H9 (cell line): ENCODE measurements at regions not wholly inside any gene's neighbourhood (a gene's known extent, or its start where the extent isn't known, plus 50 kb on each side); places are given as distances from the start of the nearest gene placed in this dataset.

Experiments used
- DNase-seq: peaks from one replicate; pipeline ENCODE4 v3.0.0-alpha.2; 2017
- H2AFZ ChIP-seq: one replicate; pipeline ENCODE4 v1.6.1; 2013; ENCODE audit warnings: mild to moderate bottlenecking, low read length, control low read depth, moderate library complexity
- H2AK5ac ChIP-seq: 2 replicates; pipeline ENCODE4 v1.6.1; 2013; ENCODE audit warnings: low read length, control low read depth, mixed read lengths; ENCODE audit not compliant: insufficient read length
- H2BK120ac ChIP-seq: one replicate; pipeline ENCODE4 v1.6.1; 2013; ENCODE audit warnings: low read depth, mild to moderate bottlenecking, low read length, control low read depth, inconsistent platforms; ENCODE audit not compliant: poor library complexity, severe bottlenecking
- H2BK12ac ChIP-seq: 2 replicates; pipeline ENCODE4 v1.6.1; 2013; ENCODE audit warnings: low read length, control low read depth, mixed read lengths, low read depth; ENCODE audit not compliant: insufficient read length
- H2BK15ac ChIP-seq: 2 replicates; pipeline ENCODE4 v1.6.1; 2013; ENCODE audit warnings: low read depth, low read length, control low read depth
- H2BK20ac ChIP-seq: one replicate; pipeline ENCODE4 v1.6.1; 2013; ENCODE audit warnings: low read depth, mild to moderate bottlenecking, low read length, control low read depth, inconsistent platforms; ENCODE audit not compliant: poor library complexity, severe bottlenecking
- H2BK5ac ChIP-seq: 2 replicates; pipeline ENCODE4 v1.6.1; 2013; ENCODE audit warnings: low read length, control low read depth, mixed read lengths; ENCODE audit not compliant: insufficient read length
- H3K14ac ChIP-seq: 2 replicates; pipeline ENCODE4 v1.6.1; 2013; ENCODE audit warnings: low read length, control low read depth; ENCODE audit not compliant: insufficient read depth
- H3K18ac ChIP-seq: 2 replicates; pipeline ENCODE4 v1.6.1; 2013; ENCODE audit warnings: low read depth, mild to moderate bottlenecking, mixed read lengths, low read length, control low read depth; ENCODE audit not compliant: insufficient read length
- H3K23ac ChIP-seq: 2 replicates; pipeline ENCODE4 v1.6.1; 2013; ENCODE audit warnings: low read length, control low read depth, mixed read lengths, low read depth; ENCODE audit not compliant: insufficient read length
- H3K23me2 ChIP-seq: 2 replicates; pipeline ENCODE4 v1.6.1; 2013; ENCODE audit warnings: low read depth, mild to moderate bottlenecking, mixed read lengths, low read length, control low read depth; ENCODE audit not compliant: insufficient read length, poor library complexity, severe bottlenecking
- H3K27ac ChIP-seq: 2 replicates; pipeline ENCODE4 v1.5.1; 2013; ENCODE audit warnings: low read length, control low read depth, mixed read lengths, low read depth; ENCODE audit not compliant: insufficient read length
- H3K27me3 ChIP-seq: 2 replicates; pipeline ENCODE4 v1.6.1; 2013; ENCODE audit warnings: low read length, control low read depth, inconsistent platforms; ENCODE audit not compliant: insufficient read depth
- H3K4ac ChIP-seq: 2 replicates; pipeline ENCODE4 v1.6.1; 2013; ENCODE audit warnings: low read depth, mild to moderate bottlenecking, control low read depth, inconsistent platforms, low read length, moderate library complexity
- H3K4me1 ChIP-seq: 2 replicates; pipeline ENCODE4 v1.6.1; 2013; ENCODE audit warnings: low read length, control low read depth, inconsistent platforms; ENCODE audit not compliant: insufficient read depth
- H3K4me2 ChIP-seq: 2 replicates; pipeline ENCODE4 v1.6.1; 2013; ENCODE audit warnings: low read length, control low read depth, mixed read lengths; ENCODE audit not compliant: insufficient read length, insufficient read depth
- H3K56ac ChIP-seq: 2 replicates; pipeline ENCODE4 v1.6.1; 2013; ENCODE audit warnings: low read depth, mild to moderate bottlenecking, mixed read lengths, low read length, control low read depth; ENCODE audit not compliant: insufficient read length
- H3K79me1 ChIP-seq: 2 replicates; pipeline ENCODE4 v1.6.1; 2013; ENCODE audit warnings: low read depth, mild to moderate bottlenecking, moderate library complexity, low read length, control low read depth, inconsistent platforms; ENCODE audit not compliant: insufficient read depth, poor library complexity, severe bottlenecking
- H3K79me2 ChIP-seq: 2 replicates; pipeline ENCODE4 v1.6.1; 2013; ENCODE audit warnings: low read length, control low read depth, inconsistent platforms; ENCODE audit not compliant: insufficient read depth
- H3K9ac ChIP-seq: 2 replicates; pipeline ENCODE4 v1.6.1; 2013; ENCODE audit warnings: low read length, control low read depth, mixed read lengths; ENCODE audit not compliant: insufficient read length; ENCODE audit errors: extremely low read depth
- H3K9me3 ChIP-seq: one replicate; pipeline ENCODE4 v1.6.1; 2013; ENCODE audit warnings: low read depth, low read length, inconsistent platforms; ENCODE audit not compliant: control insufficient read depth
- H3T11ph ChIP-seq: one replicate; pipeline ENCODE4 v1.6.1; 2013; ENCODE audit warnings: mild to moderate bottlenecking, low read length, control low read depth, inconsistent platforms
- H4K20me1 ChIP-seq: one replicate; pipeline ENCODE4 v1.6.1; 2013; ENCODE audit not compliant: control insufficient read depth, insufficient read length, insufficient read depth
- H4K5ac ChIP-seq: 2 replicates; pipeline ENCODE4 v1.6.1; 2013; ENCODE audit warnings: low read depth, mild to moderate bottlenecking, mixed read lengths, low read length, control low read depth; ENCODE audit not compliant: insufficient read length
- H4K8ac ChIP-seq: replicated peaks from 2 replicates; pipeline ENCODE4 v1.6.1; 2013; ENCODE audit warnings: low read length, control low read depth, mixed read lengths, low read depth; ENCODE audit not compliant: insufficient read length
- H4K91ac ChIP-seq: 2 replicates; pipeline ENCODE4 v1.6.1; 2013; ENCODE audit warnings: low read depth, mild to moderate bottlenecking, moderate library complexity, mixed read lengths, low read length, control low read depth; ENCODE audit not compliant: insufficient read length
- H3K27ac Mint-ChIP-seq, 3 experiments: 2 replicates in 2 of 3; 3 replicates in 1 of 3; pipeline ENCODE4 v1.8.0; 2020 to 2021; ENCODE audit warnings: mixed read lengths in 3 of 3, mild to moderate bottlenecking in 1 of 3, moderate library complexity in 1 of 3
- H3K27me3 Mint-ChIP-seq: 2 replicates; pipeline ENCODE4 v1.8.0; 2021; ENCODE audit warnings: low read depth, mild to moderate bottlenecking, moderate library complexity, mixed read lengths
- H3K36me3 Mint-ChIP-seq, 3 experiments: 2 replicates in 2 of 3; 3 replicates in 1 of 3; pipeline ENCODE4 v1.8.0; 2020 to 2021; ENCODE audit warnings: low read depth in 3 of 3, mixed read lengths in 3 of 3; ENCODE audit not compliant: insufficient read depth in 1 of 3
- H3K4me1 Mint-ChIP-seq, 2 experiments: 2 replicates each; pipeline ENCODE4 v1.8.0; 2020; ENCODE audit warnings: mixed read lengths in 2 of 2
- H3K4me3 Mint-ChIP-seq, 2 experiments: 2 replicates in 1 of 2; 3 replicates in 1 of 2; pipeline ENCODE4 v1.8.0; 2020 to 2021; ENCODE audit warnings: mild to moderate bottlenecking in 2 of 2, mixed read lengths in 2 of 2, moderate library complexity in 1 of 2
- H3K9me3 Mint-ChIP-seq, 2 experiments: 2 replicates in 1 of 2; 3 replicates in 1 of 2; pipeline ENCODE4 v1.8.0; 2020; ENCODE audit warnings: mild to moderate bottlenecking in 2 of 2, mixed read lengths in 2 of 2, moderate library complexity in 1 of 2
- CTCF ChIP-seq: fragments of 200-600 bp; sonication (generic); conservative IDR thresholded peaks from 3 replicates; pipeline ENCODE4 v1.8.0; 2021; ENCODE audit warnings: antibody characterized with exemption, mild to moderate bottlenecking
- WGBS: extraction: QIAGEN DNeasy Blood & Tissue Kit; methylation state at CpG from one replicate; pipeline ENCODE4 v1.1.7; 2013; ENCODE audit warnings: missing lambda C conversion rate, low lambda C conversion rate, mixed read lengths; ENCODE audit not compliant: insufficient read length; ENCODE audit errors: extremely low coverage; 5-methylcytosine and 5-hydroxymethylcytosine counted together

GRCh38 chr1:79613046-79613445 lies 606.5 kb upstream of the ADGRL4 start:
- Histone ChIP-seq H3K79me2 (no peaks in the 10 kb centered on the region), H2BK20ac (no peak overlapping the region), H3K9ac (no peak overlapping the region), H3K14ac (no peak overlapping the region), H4K91ac (no peak overlapping the region), H2BK12ac (no peak overlapping the region), H2BK5ac (no peak overlapping the region), H3K4me1 (no peaks in the 10 kb centered on the region), H4K20me1 (no peaks in the 10 kb centered on the region), H2BK15ac (no peak overlapping the region), H2BK120ac (no peak overlapping the region), H3K27ac (no peak overlapping the region), H3K9me3 (no peaks in the 10 kb centered on the region), H3K23me2 (no peaks in the 10 kb centered on the region), H3K4me2 (no peak overlapping the region), H3T11ph (no peak overlapping the region), H3K23ac (no peak overlapping the region), H2AK5ac (no peak overlapping the region), H3K4ac (no peak overlapping the region), H3K27me3 (no peaks in the 10 kb centered on the region), H4K8ac (no peak overlapping the region), H4K5ac (no peak overlapping the region), H3K79me1 (no peaks in the 10 kb centered on the region), H2AFZ (no peak overlapping the region), H3K56ac (no peak overlapping the region), H3K18ac (no peak overlapping the region)
- no peak for TF ChIP-seq CTCF
- no peak for DNase-seq
- Mint-ChIP-seq H3K27me3 (no peaks in the 10 kb centered on the region), H3K9me3 (peaks cover 0 to 3% of the 10 kb centered on the region in 2 experiments; a peak in 2 of 5 replicates), H3K27ac (no peak overlapping the region), H3K4me1 (no peaks in the 10 kb centered on the region), H3K4me3 (no peak overlapping the region), H3K36me3 (peaks cover 0 to 2% (median 0%) of the 10 kb centered on the region in 3 experiments; a peak in 1 of 7 replicates)
- no CpG with 5 or more reads among the region's 1 CpG for WGBS
